Liver (tissue), 8 donors: ENCODE measurements at regions not wholly inside any gene's neighbourhood (a gene's known extent, or its start where the extent isn't known, plus 50 kb on each side); places are given as distances from the start of the nearest gene placed in this dataset.

Experiments used
- DNase-seq: peaks from one replicate; pipeline ENCODE4 v3.0.0-alpha.2; 2017; ENCODE audit warnings: low spot score
- H3K27ac ChIP-seq, 2 donors: one replicate each; pipeline ENCODE4 v1.7.0; 2013; ENCODE audit warnings: inconsistent platforms in 2 of 2, low read length in 2 of 2, control low read depth in 1 of 2, low read depth in 1 of 2, mild to moderate bottlenecking in 1 of 2
- H3K27me3 ChIP-seq, 4 donors: one replicate each; pipeline versions ENCODE4 v1.6.1 to v1.7.0; 2013; ENCODE audit warnings: low read length in 3 of 4, inconsistent platforms in 1 of 4, mild to moderate bottlenecking in 1 of 4, moderate library complexity in 1 of 4; ENCODE audit not compliant: control insufficient read depth in 4 of 4, insufficient read depth in 4 of 4
- H3K36me3 ChIP-seq, 4 donors: one replicate each; pipeline versions ENCODE4 v1.6.1 to v1.7.0; 2013; ENCODE audit warnings: low read length in 3 of 4, mild to moderate bottlenecking in 3 of 4, low read depth in 1 of 4, moderate library complexity in 1 of 4; ENCODE audit not compliant: control insufficient read depth in 4 of 4, insufficient read depth in 3 of 4
- H3K4me1 ChIP-seq, 4 donors: one replicate each; pipeline versions ENCODE4 v1.6.1 to v1.7.0; 2013; ENCODE audit warnings: low read length in 3 of 4, mild to moderate bottlenecking in 3 of 4, moderate library complexity in 1 of 4; ENCODE audit not compliant: control insufficient read depth in 4 of 4, insufficient read depth in 4 of 4
- H3K4me3 ChIP-seq, 3 donors: one replicate each; pipeline versions ENCODE4 v1.6.1 to v1.7.0; 2013; ENCODE audit warnings: low read length in 3 of 3, control low read depth in 1 of 3, low read depth in 1 of 3, mild to moderate bottlenecking in 1 of 3
- H3K9ac ChIP-seq, 2 donors: one replicate each; pipeline ENCODE4 v1.7.0; 2013; ENCODE audit warnings: low read length in 2 of 2, mild to moderate bottlenecking in 2 of 2, moderate library complexity in 2 of 2, control low read depth in 1 of 2, low read depth in 1 of 2
- H3K9me3 ChIP-seq, 4 donors: one replicate each; pipeline versions ENCODE4 v1.6.1 to v1.7.0; 2013; ENCODE audit warnings: low read length in 3 of 4; ENCODE audit not compliant: control insufficient read depth in 4 of 4
- EGR1 ChIP-seq, 2 donors: IDR thresholded peaks; 2 replicates each; pipeline ENCODE4 v1.6.1; 2016 to 2018; ENCODE audit warnings: antibody characterized with exemption in 2 of 2, low read depth in 2 of 2
- FOXA1 ChIP-seq: IDR thresholded peaks from 2 replicates; pipeline ENCODE4 v1.6.1; 2016; ENCODE audit warnings: antibody characterized with exemption
- FOXA2 ChIP-seq: IDR thresholded peaks from 2 replicates; pipeline ENCODE4 v1.6.1; 2016; ENCODE audit warnings: antibody characterized with exemption
- GABPA ChIP-seq, 2 donors: IDR thresholded peaks in 1 of 2; conservative IDR thresholded peaks in 1 of 2; 2 replicates each; pipeline ENCODE4 v1.6.1; 2016; ENCODE audit warnings: antibody characterized with exemption in 2 of 2, mild to moderate bottlenecking in 1 of 2, moderate library complexity in 1 of 2
- HNF4A ChIP-seq, 2 donors: conservative IDR thresholded peaks; 2 replicates each; pipeline ENCODE4 v1.6.1; 2016; ENCODE audit warnings: antibody characterized with exemption in 2 of 2, mild to moderate bottlenecking in 2 of 2
- HNF4G ChIP-seq: IDR thresholded peaks from 2 replicates; pipeline ENCODE4 v1.6.1; 2016; ENCODE audit warnings: antibody characterized with exemption
- JUND ChIP-seq, 2 donors: IDR thresholded peaks; 2 replicates each; pipeline ENCODE4 v1.6.1; 2016; ENCODE audit warnings: antibody characterized with exemption in 2 of 2
- NR2F2 ChIP-seq: IDR thresholded peaks from 2 replicates; pipeline ENCODE4 v1.6.1; 2016; ENCODE audit warnings: antibody characterized with exemption
- RAD21 ChIP-seq, 2 donors: IDR thresholded peaks; 2 replicates each; pipeline ENCODE4 v1.6.1; 2016; ENCODE audit warnings: antibody characterized with exemption in 2 of 2, mild to moderate bottlenecking in 2 of 2
- RXRA ChIP-seq, 2 donors: IDR thresholded peaks; 2 replicates each; pipeline ENCODE4 v1.6.1; 2017 to 2018; ENCODE audit warnings: antibody characterized with exemption in 2 of 2, mild to moderate bottlenecking in 1 of 2
- SP1 ChIP-seq: IDR thresholded peaks from 2 replicates; pipeline ENCODE4 v1.6.1; 2018; ENCODE audit warnings: antibody characterized with exemption, mild to moderate bottlenecking
- TAF1 ChIP-seq: conservative IDR thresholded peaks from 2 replicates; pipeline ENCODE4 v1.6.1; 2016; ENCODE audit warnings: antibody characterized with exemption, mild to moderate bottlenecking
- YY1 ChIP-seq: IDR thresholded peaks from 2 replicates; pipeline ENCODE4 v1.6.1; 2016; ENCODE audit warnings: antibody characterized with exemption, mild to moderate bottlenecking
- WGBS: extraction: QIAGEN DNeasy Blood & Tissue Kit; methylation state at CpG from one replicate; pipeline ENCODE4 v1.1.7; 2013; 5-methylcytosine and 5-hydroxymethylcytosine counted together
- TF ChIP-seq, protein P1 (sequence below): IDR thresholded peaks from 2 replicates; pipeline ENCODE4 v1.6.1; 2016; ENCODE audit warnings: antibody characterized with exemption, mild to moderate bottlenecking
- TF ChIP-seq, protein P2 (sequence below): IDR thresholded peaks from 2 replicates; pipeline ENCODE4 v1.6.1; 2016; ENCODE audit warnings: antibody characterized with exemption
- TF ChIP-seq, protein P3 (sequence below): IDR thresholded peaks from 2 replicates; pipeline ENCODE4 v1.6.1; 2016; ENCODE audit warnings: antibody characterized with exemption
- TF ChIP-seq, protein P4 (sequence below): fragments of 150-350 bp; IDR thresholded peaks from 2 replicates; pipeline ENCODE4 v1.5.1; 2017; ENCODE audit warnings: improper control_type of control experiment, low read depth, low read length; ENCODE audit not compliant: missing input control
- TF ChIP-seq, protein P5 (sequence below): IDR thresholded peaks from 2 replicates; pipeline ENCODE4 v1.6.1; 2016; ENCODE audit warnings: antibody characterized with exemption
- donor health status: healthy.
- donor health status: healthy.
- donor health status: healthy.
- donor health status: healthy.
- donor health status: healthy.

- H3K9me3 ChIP-seq = no peaks in the 10 kb centered on the region
- H3K4me1 ChIP-seq = no peaks in the 10 kb centered on the region
- H3K27me3 ChIP-seq = no peaks in the 10 kb centered on the region
- H3K4me3 ChIP-seq = no peak overlapping the region
- H3K9ac ChIP-seq = no peak overlapping the region
- no peak overlapping the region for H3K27ac ChIP-seq
- 59% methylated on average over 3 of the region's 3 CpGs for WGBS
- TF ChIP-seq, protein P1, sequence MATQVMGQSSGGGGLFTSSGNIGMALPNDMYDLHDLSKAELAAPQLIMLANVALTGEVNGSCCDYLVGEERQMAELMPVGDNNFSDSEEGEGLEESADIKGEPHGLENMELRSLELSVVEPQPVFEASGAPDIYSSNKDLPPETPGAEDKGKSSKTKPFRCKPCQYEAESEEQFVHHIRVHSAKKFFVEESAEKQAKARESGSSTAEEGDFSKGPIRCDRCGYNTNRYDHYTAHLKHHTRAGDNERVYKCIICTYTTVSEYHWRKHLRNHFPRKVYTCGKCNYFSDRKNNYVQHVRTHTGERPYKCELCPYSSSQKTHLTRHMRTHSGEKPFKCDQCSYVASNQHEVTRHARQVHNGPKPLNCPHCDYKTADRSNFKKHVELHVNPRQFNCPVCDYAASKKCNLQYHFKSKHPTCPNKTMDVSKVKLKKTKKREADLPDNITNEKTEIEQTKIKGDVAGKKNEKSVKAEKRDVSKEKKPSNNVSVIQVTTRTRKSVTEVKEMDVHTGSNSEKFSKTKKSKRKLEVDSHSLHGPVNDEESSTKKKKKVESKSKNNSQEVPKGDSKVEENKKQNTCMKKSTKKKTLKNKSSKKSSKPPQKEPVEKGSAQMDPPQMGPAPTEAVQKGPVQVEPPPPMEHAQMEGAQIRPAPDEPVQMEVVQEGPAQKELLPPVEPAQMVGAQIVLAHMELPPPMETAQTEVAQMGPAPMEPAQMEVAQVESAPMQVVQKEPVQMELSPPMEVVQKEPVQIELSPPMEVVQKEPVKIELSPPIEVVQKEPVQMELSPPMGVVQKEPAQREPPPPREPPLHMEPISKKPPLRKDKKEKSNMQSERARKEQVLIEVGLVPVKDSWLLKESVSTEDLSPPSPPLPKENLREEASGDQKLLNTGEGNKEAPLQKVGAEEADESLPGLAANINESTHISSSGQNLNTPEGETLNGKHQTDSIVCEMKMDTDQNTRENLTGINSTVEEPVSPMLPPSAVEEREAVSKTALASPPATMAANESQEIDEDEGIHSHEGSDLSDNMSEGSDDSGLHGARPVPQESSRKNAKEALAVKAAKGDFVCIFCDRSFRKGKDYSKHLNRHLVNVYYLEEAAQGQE = no peak
- no peak for TF ChIP-seq RAD21 (IDR thresholded peaks at IDR 0.05)
- H3K36me3 ChIP-seq = no peaks in the 10 kb centered on the region
- DNase-seq = no peak
Observed at GRCh38 chr13:103547914-103548313, 481.7 kb upstream of the SLC10A2 start.

- Histone ChIP-seq H3K9ac (no peak overlapping the region), H3K4me1 (no peaks in the 10 kb centered on the region), H3K4me3 (no peak overlapping the region), H3K36me3 (no peaks in the 10 kb centered on the region), H3K9me3 (no peaks in the 10 kb centered on the region), H3K27me3 (no peaks in the 10 kb centered on the region), H3K27ac (no peak overlapping the region)
- TF ChIP-seq, protein P2, sequence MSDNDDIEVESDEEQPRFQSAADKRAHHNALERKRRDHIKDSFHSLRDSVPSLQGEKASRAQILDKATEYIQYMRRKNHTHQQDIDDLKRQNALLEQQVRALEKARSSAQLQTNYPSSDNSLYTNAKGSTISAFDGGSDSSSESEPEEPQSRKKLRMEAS = no peak
- TF ChIP-seq, protein P3, sequence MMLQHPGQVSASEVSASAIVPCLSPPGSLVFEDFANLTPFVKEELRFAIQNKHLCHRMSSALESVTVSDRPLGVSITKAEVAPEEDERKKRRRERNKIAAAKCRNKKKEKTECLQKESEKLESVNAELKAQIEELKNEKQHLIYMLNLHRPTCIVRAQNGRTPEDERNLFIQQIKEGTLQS = no peak
- TF ChIP-seq GABPA (IDR thresholded peaks at IDR 0.05 in 1 of 2, conservative IDR thresholded peaks at IDR 0.05 in 1 of 2) (no peak), HNF4A (conservative IDR thresholded peaks at IDR 0.05) (no peak), RAD21 (IDR thresholded peaks at IDR 0.05) (no peak), EGR1 (IDR thresholded peaks at IDR 0.05; ENCODE audit: low read depth in 2 of 2) (no peak), JUND (IDR thresholded peaks at IDR 0.05) (no peak), FOXA2 (no peak), YY1 (no peak), HNF4G (no peak), RXRA (IDR thresholded peaks at IDR 0.05) (no peak), FOXA1 (no peak), SP1 (no peak), TAF1 (no peak), NR2F2 (no peak)
- TF ChIP-seq, protein P1 = no peak
- TF ChIP-seq, protein P4, sequence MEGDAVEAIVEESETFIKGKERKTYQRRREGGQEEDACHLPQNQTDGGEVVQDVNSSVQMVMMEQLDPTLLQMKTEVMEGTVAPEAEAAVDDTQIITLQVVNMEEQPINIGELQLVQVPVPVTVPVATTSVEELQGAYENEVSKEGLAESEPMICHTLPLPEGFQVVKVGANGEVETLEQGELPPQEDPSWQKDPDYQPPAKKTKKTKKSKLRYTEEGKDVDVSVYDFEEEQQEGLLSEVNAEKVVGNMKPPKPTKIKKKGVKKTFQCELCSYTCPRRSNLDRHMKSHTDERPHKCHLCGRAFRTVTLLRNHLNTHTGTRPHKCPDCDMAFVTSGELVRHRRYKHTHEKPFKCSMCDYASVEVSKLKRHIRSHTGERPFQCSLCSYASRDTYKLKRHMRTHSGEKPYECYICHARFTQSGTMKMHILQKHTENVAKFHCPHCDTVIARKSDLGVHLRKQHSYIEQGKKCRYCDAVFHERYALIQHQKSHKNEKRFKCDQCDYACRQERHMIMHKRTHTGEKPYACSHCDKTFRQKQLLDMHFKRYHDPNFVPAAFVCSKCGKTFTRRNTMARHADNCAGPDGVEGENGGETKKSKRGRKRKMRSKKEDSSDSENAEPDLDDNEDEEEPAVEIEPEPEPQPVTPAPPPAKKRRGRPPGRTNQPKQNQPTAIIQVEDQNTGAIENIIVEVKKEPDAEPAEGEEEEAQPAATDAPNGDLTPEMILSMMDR = no peak
- TF ChIP-seq, protein P5, sequence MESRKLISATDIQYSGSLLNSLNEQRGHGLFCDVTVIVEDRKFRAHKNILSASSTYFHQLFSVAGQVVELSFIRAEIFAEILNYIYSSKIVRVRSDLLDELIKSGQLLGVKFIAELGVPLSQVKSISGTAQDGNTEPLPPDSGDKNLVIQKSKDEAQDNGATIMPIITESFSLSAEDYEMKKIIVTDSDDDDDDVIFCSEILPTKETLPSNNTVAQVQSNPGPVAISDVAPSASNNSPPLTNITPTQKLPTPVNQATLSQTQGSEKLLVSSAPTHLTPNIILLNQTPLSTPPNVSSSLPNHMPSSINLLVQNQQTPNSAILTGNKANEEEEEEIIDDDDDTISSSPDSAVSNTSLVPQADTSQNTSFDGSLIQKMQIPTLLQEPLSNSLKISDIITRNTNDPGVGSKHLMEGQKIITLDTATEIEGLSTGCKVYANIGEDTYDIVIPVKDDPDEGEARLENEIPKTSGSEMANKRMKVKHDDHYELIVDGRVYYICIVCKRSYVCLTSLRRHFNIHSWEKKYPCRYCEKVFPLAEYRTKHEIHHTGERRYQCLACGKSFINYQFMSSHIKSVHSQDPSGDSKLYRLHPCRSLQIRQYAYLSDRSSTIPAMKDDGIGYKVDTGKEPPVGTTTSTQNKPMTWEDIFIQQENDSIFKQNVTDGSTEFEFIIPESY = no peak
- 79% methylated on average over 1 of the region's 1 CpG for WGBS
- DNase-seq = no peak
Observed at GRCh38 chr13:103546271-103546670, 480.1 kb upstream of the SLC10A2 start.
